ENCODE measurements at regions not wholly inside any gene's neighbourhood (a gene's known extent, or its start where the extent isn't known, plus 50 kb on each side); places are given as distances from the start of the nearest gene placed in this dataset.

GRCh38 chr11:42025121-42025803 is 565.8 kb upstream of the LRRC4C start:
- no peak for TF ChIP-seq EP300 (IDR thresholded peaks at IDR 0.05)
- no peak for TF ChIP-seq POLR2AphosphoS5 (IDR thresholded peaks at IDR 0.05)
- no peak for TF ChIP-seq POLR2A (IDR thresholded peaks at IDR 0.05)

Measured in stomach (tissue), 4 donors.